Hepatocyte (in vitro differentiated cells): ENCODE measurements at regions not wholly inside any gene's neighbourhood (a gene's known extent, or its start where the extent isn't known, plus 50 kb on each side); places are given as distances from the start of the nearest gene placed in this dataset.
"Not testable (repeated sequence)": the region's sequence is repeated elsewhere in the genome, so short reads cannot be mapped to it uniquely, and the experiment has no call there.

ENCODE experiments used
- DNase-seq: peaks from one replicate; pipeline ENCODE4 v3.0.0-alpha.2; 2016; ENCODE audit warnings: low spot score
- H2AFZ ChIP-seq: fragments of 200-600 bp; sonication (generic); 2 replicates; pipeline ENCODE4 v1.6.0; 2016; ENCODE audit warnings: antibody characterized with exemption, mild to moderate bottlenecking
- H3K27ac ChIP-seq: fragments of 200-600 bp; sonication (generic); 2 replicates; pipeline ENCODE4 v1.5.1; 2016; ENCODE audit warnings: mild to moderate bottlenecking
- H3K27me3 ChIP-seq: fragments of 200-600 bp; sonication (generic); 2 replicates; pipeline ENCODE4 v1.6.1; 2016
- H3K36me3 ChIP-seq: fragments of 200-600 bp; sonication (generic); replicated peaks from 2 replicates; pipeline ENCODE4 v1.5.1; 2016; ENCODE audit warnings: low read depth; ENCODE audit not compliant: insufficient read depth
- H3K4me1 ChIP-seq: fragments of 200-600 bp; sonication (generic); 2 replicates; pipeline ENCODE4 v1.5.1; 2016; ENCODE audit warnings: mild to moderate bottlenecking, moderate library complexity; ENCODE audit not compliant: insufficient read depth
- H3K4me2 ChIP-seq: fragments of 200-600 bp; sonication (generic); 2 replicates; pipeline ENCODE4 v1.6.0; 2016
- H3K4me3 ChIP-seq: fragments of 200-600 bp; sonication (generic); 2 replicates; pipeline ENCODE4 v1.5.1; 2016; ENCODE audit warnings: mild to moderate bottlenecking
- H3K79me2 ChIP-seq: fragments of 200-600 bp; sonication (generic); 2 replicates; pipeline ENCODE4 v1.6.0; 2017; ENCODE audit warnings: mild to moderate bottlenecking
- H3K9me2 ChIP-seq: fragments of 200-600 bp; sonication (generic); replicated peaks from 2 replicates; pipeline ENCODE4 v1.6.0; 2017; ENCODE audit warnings: mild to moderate bottlenecking; ENCODE audit not compliant: insufficient read depth
- H3K9me3 ChIP-seq: fragments of 200-600 bp; sonication (generic); 2 replicates; pipeline ENCODE4 v1.5.1; 2016; ENCODE audit warnings: low read depth, mild to moderate bottlenecking
- H4K20me1 ChIP-seq: fragments of 200-600 bp; sonication (generic); 2 replicates; pipeline ENCODE4 v1.6.0; 2016; ENCODE audit warnings: mild to moderate bottlenecking; ENCODE audit not compliant: insufficient read depth, poor library complexity, severe bottlenecking
- EZH2 ChIP-seq: fragments of 200-600 bp; sonication (generic); IDR thresholded peaks from 2 replicates; pipeline ENCODE4 v1.6.1; 2016; ENCODE audit warnings: antibody characterized with exemption, mild to moderate bottlenecking, borderline replicate concordance
- EZH2phosphoT487 ChIP-seq: fragments of 200-600 bp; sonication (generic); IDR thresholded peaks from one replicate; pipeline ENCODE4 v1.6.1; 2018; ENCODE audit warnings: antibody characterized with exemption, mild to moderate bottlenecking, low read depth, moderate library complexity; ENCODE audit not compliant: unreplicated experiment, severe bottlenecking
- WGBS: methylation state at CpG from one replicate; pipeline ENCODE4 v1.1.6; 2016; ENCODE audit warnings: low lambda C conversion rate; ENCODE audit errors: missing lambda C conversion rate; 5-methylcytosine and 5-hydroxymethylcytosine counted together
- TF ChIP-seq, protein P1 (sequence below): fragments of 200-600 bp; sonication (generic); IDR thresholded peaks from 2 replicates; pipeline ENCODE4 v1.5.1; 2016; ENCODE audit warnings: antibody characterized with exemption, mild to moderate bottlenecking; ENCODE audit not compliant: poor library complexity

DNA sequence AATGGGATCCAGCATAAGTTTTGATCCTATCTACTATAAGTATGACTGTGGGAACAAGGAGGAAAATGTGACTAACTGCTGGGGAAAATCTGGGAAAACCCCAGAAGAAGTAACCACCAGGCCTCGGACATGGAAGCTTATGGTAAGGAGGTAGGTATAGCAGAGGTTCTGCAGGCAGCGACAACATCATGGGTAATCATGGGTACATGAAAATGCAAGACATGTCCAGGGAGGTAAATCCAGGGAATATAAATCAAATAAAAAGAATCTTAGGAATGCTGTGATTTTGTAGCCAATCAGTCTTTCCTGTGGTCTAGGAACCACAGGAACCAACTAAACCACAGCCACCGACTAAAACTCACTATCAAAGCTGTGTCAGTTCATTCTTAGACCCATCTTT lies 168.3 kb upstream of the NPY start:
- no peaks in the 10 kb centered on the region for H3K79me2 ChIP-seq
- no peaks in the 10 kb centered on the region for H3K27me3 ChIP-seq
- H3K27ac ChIP-seq = no peak overlapping the region
- H3K4me1 ChIP-seq = no peaks in the 10 kb centered on the region
- H3K36me3 ChIP-seq = no peaks in the 10 kb centered on the region
- no peaks in the 10 kb centered on the region for H4K20me1 ChIP-seq
- no peak overlapping the region for H3K4me3 ChIP-seq
- 86% methylated on average over 3 of the region's 3 CpGs for WGBS
- no peak overlapping the region for H2AFZ ChIP-seq
- H3K9me2 ChIP-seq = no peaks in the 10 kb centered on the region
- TF ChIP-seq EZH2phosphoT487 (no peak), EZH2 (no peak)
- TF ChIP-seq, protein P1, sequence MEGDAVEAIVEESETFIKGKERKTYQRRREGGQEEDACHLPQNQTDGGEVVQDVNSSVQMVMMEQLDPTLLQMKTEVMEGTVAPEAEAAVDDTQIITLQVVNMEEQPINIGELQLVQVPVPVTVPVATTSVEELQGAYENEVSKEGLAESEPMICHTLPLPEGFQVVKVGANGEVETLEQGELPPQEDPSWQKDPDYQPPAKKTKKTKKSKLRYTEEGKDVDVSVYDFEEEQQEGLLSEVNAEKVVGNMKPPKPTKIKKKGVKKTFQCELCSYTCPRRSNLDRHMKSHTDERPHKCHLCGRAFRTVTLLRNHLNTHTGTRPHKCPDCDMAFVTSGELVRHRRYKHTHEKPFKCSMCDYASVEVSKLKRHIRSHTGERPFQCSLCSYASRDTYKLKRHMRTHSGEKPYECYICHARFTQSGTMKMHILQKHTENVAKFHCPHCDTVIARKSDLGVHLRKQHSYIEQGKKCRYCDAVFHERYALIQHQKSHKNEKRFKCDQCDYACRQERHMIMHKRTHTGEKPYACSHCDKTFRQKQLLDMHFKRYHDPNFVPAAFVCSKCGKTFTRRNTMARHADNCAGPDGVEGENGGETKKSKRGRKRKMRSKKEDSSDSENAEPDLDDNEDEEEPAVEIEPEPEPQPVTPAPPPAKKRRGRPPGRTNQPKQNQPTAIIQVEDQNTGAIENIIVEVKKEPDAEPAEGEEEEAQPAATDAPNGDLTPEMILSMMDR = no peak
- DNase-seq = no peak
- no peak overlapping the region for H3K4me2 ChIP-seq
- no peaks in the 10 kb centered on the region for H3K9me3 ChIP-seq

DNA sequence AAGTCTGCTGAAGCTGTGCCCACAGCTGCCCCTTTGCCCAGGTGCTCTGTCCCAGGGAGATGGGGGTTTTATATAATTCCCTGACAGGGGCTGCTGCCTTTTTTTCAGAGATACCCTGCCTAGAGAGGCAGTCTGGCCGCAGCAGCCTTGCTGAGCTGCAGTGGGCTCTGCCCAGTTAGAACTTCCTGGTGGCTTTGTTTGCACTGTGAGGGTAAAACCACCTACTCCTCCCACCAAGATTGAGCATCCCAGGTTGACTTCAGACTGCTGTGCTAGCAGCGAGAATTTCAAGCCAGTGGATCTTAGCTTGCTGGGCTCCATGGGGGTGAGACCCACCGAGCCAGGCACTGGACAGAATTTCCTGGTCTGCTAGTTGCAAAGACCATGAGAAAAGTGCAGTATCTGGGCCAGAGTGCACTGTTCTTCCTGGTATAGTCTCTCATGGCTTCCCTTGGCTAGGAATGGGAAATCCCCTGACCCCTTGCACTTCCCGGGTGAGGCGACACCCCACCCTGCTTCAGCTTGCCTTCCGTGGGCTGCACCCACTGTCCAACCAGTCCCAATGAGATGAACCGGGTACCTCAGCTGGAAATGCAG lies 166.0 kb upstream of the NPY start:
- WGBS = 79% methylated on average over 7 of the region's 7 CpGs
- H2AFZ ChIP-seq, H3K4me3 ChIP-seq, DNase-seq, H4K20me1 ChIP-seq, H3K79me2 ChIP-seq, H3K27ac ChIP-seq, H3K4me2 ChIP-seq, H3K36me3 ChIP-seq, H3K9me3 ChIP-seq, H3K4me1 ChIP-seq, H3K9me2 ChIP-seq, H3K27me3 ChIP-seq: not testable (repeated sequence)

DNA sequence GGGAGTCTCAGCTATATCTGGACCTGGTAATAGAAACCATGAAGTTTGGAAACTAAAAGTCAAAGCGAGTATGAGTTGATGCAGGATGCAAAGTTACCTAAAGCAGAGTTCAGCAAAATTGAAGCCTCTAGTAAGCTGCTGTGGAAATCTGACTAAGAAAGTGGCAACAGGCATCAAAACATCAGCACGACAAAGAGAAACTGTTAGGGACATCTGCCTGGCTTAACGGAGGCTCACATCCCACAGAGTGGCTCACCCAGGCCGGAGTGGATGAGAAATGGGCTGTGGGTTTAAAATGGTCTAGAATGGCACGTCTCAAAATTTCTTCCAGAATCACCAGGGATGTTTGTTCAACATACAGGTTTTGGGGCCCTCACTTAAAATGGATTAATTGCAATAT lies 164.1 kb upstream of the NPY start:
- no peaks in the 10 kb centered on the region for H4K20me1 ChIP-seq
- no peaks in the 10 kb centered on the region for H3K9me2 ChIP-seq
- H3K4me2 ChIP-seq = no peak overlapping the region
- TF ChIP-seq EZH2phosphoT487 = no peak
- TF ChIP-seq, protein P1 = no peak
- no peak for TF ChIP-seq EZH2
- no peaks in the 10 kb centered on the region for H3K9me3 ChIP-seq
- H3K4me3 ChIP-seq = no peak overlapping the region
- no peak overlapping the region for H3K27ac ChIP-seq
- no peak for DNase-seq
- WGBS = 79% methylated on average over 5 of the region's 5 CpGs
- H3K27me3 ChIP-seq = no peaks in the 10 kb centered on the region
- no peaks in the 10 kb centered on the region for H3K79me2 ChIP-seq
- no peak overlapping the region for H2AFZ ChIP-seq
- H3K4me1 ChIP-seq = no peaks in the 10 kb centered on the region
- no peaks in the 10 kb centered on the region for H3K36me3 ChIP-seq

DNA sequence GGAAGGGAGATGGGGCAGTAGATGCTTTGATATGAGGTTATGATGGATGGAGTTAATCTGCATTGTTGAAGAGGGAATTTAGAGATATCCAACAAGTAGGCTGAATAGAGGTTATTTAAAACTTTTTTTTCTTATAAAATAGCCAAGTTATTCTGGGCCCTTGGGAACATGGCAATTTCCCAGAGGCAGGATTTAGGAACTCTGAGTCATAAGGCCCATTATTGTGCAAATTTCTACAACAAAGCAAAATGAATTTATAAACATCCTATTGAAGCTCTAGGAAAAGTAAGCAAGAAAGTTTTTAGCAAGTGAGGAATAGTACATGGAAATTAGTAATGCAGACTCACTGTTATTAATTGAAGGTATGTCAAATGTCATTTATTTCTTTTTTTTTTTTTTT lies 160.9 kb upstream of the NPY start:
- no peak for DNase-seq
- H3K9me3 ChIP-seq = no peaks in the 10 kb centered on the region

More for the DNA sequence above, 160.9 kb upstream of the NPY start:
- Histone ChIP-seq H3K4me3 (no peak overlapping the region), H3K4me2 (no peak overlapping the region), H3K27me3 (no peaks in the 10 kb centered on the region), H3K9me2 (no peaks in the 10 kb centered on the region), H3K27ac (no peak overlapping the region), H3K79me2 (no peaks in the 10 kb centered on the region), H4K20me1 (no peaks in the 10 kb centered on the region), H3K4me1 (no peaks in the 10 kb centered on the region), H2AFZ (no peak overlapping the region), H3K36me3 (no peaks in the 10 kb centered on the region)
- no peak for TF ChIP-seq EZH2
